GM04504 (cell line): ENCODE measurements at regions not wholly inside any gene's neighbourhood (a gene's known extent, or its start where the extent isn't known, plus 50 kb on each side); places are given as distances from the start of the nearest gene placed in this dataset.
"Not testable (repeated sequence)": the region's sequence is repeated elsewhere in the genome, so short reads cannot be mapped to it uniquely, and the experiment has no call there.

Experiments used
- DNase-seq: peaks from one replicate; pipeline ENCODE4 v3.0.0-alpha.2; 2012; ENCODE audit warnings: low read depth

GRCh38 chr1:10942542-10942912 lies 69.9 kb upstream of the TARDBP start:
- no peak for DNase-seq

DNA sequence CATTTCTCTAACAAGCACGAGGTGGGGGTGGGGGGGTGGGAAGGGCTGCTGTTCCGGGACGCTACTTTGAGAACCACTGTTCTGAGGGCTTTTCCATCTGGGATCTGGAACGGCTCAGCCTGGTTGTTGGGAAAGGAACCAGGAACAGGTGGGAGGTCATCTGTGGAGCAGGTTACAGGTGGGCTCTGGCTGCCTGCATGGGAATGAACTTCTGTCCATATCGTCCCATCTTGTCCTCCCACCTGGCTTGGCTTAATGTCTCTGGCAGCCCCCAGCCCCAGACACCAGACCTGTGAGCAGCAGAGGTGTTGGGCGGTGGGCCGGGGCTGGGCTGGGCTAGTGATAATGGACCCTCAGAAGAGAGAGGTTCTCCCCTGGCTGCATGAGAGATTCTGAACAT lies 69.4 kb upstream of the TARDBP start:
- no peak for DNase-seq

GRCh38 chr1:10943991-10944730 lies 68.3 kb upstream of the TARDBP start:
- no peak for DNase-seq

- DNase-seq, result no peak
Observed at GRCh38 chr1:10945991-10946509, 66.4 kb upstream of the TARDBP start.

DNA sequence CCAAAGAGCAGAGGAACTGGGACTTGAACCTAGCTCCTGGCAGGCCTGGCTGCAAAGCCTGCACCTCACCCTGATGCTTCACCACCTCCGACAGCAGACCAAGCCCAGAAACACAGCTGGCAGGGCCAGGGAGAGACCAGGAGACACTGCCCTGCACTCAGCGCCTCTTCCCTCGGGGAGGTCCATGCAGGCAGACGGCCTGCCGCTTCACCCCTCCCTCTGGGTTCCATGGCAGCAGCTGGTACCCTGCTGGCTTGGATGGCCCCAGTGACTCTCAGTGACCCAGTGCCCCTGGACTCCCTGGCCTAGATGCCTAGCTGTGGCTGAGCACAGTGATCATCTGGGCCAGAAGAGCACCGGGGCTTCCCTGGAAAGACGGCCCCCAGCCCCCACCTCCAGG lies 65.3 kb upstream of the TARDBP start:
- no peak for DNase-seq

DNA sequence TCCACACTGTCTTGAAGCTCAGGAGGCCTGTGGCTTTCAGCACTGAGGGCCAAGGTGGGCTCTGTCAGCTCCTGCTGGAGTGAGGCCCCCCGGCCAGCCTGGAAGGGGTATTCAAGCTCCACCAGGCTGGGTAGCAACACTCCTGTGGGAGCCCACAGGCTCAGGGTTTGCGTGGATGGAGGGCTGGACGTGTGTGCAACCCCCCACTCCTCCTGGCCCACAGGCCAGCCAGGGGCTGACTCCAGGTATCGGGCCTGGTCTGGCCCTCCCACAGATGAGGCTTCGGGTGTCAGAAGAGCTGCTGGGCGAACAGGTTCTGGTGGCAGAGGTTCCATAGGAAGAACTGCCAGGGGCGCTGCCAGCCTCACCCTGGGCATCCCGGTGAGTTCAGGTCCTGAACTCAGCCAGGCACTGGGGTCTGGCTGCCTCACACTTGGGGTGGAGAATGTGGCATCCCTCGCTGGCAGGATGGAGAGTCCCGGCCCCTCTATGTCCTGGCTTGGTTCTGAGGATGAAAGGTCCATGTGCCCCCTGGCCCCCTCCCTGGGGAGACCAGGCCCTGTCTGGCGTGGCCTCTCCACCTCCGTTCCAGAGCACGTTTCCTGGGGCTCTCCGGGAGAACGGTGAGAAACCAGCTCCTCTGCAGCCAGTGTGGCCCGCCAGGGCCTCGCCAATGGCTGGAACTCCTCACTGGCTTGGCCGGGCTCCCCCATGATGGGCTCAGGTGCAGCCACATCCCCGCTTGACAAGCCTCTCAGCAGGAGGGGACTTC lies 64.6 kb upstream of the TARDBP start:
- DNase-seq, result no peak

GRCh38 chr1:10948463-10948775 lies 64.0 kb upstream of the TARDBP start:
- DNase-seq, result no peak

GRCh38 chr1:10950316-10951172 lies 61.9 kb upstream of the TARDBP start:
- no peak for DNase-seq

DNA sequence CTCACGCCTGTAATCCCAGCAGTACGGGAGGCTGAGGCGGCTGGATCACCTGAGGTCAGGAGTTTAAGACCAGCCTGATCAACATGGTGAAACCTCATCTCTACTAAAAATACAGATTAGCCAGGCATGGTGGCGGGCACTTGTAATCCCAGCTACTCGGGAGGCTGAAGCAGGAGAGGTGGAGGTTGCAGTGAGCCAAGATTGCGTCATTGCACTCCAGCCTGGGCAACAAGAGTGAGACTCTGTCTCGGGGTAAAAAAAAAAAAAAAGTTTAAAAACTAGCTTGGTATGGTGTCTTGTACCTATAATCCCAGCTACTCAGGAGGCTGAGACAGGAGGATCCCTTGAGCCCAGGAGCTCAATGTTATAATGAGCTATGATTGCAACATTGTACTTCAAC lies 61.2 kb upstream of the TARDBP start:
- DNase-seq, result not testable (repeated sequence)

DNA sequence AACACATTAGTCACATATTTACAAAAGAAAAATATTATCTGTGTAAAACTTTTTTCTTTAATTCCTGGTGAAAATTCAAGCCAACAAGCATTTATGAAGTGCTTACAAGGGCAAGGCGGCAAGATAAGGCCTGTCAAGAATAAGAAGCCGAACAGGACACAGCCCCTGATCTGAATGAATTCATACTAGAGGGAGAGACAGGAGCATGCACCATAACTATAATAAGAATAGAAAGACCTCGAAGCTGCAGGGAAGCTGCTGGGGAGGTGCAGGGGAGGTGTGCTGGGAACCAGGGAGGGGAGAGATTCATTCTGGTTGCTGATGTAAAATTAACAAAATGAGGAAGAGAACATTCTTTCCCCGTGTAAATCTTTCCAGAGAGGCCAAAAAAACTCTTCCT lies 60.5 kb upstream of the TARDBP start:
- no peak for DNase-seq

DNA sequence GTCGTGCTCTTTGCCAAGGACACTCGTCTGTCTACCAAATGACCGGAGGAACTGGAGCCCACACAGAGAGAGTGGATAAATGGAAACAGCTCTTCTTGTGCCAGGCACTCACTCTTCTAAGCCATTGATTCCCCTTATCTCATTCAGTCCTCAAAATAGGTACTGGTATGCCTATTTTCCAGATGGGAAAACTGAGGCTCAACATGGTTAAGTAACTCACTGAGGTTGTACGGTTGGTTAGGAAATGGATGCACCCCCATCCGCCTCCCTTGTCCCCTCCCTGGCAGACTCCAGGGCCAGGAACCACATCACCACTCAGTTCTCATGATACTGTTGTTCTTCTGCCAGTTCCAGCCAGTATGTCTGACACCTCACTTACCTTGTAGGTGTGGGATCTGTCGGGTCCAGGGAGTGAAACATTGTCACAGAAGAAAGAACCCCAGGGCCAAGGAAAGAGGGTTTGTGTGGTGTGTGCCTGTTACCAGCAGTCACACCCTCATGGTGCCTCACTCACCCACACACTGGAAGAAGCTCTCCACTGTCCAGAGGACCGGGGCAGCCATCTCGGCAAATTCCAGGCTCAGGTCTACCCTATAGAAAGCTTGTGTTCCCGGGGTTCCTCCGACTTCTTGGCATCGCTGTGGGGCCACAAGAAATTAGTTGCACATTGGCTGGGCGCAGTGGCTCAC lies 58.8 kb upstream of the TARDBP start:
- DNase-seq, result no peak

DNA sequence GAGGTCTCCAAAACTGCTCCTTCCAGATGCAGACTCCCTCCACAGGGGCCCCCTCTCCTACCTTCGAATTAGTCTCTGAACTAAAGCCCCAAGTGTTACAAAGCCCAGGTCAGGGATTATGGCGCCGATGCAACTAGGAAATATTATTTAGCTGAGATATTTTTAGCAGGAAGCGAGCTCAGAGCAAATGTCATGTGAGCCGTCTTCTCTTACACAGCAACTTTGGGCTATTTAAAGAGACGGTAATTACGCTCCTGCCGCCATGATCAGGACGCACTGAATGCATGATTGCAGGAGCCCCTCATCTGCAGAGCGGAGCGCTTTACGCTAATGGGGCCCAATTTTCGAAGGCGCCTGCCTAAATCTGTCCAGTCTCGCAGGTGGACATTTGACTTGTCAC lies 55.3 kb upstream of the TARDBP start:
- DNase-seq, result no peak

GRCh38 chr1:10958614-10959013 lies 53.8 kb upstream of the TARDBP start:
- DNase-seq, result no peak

DNA sequence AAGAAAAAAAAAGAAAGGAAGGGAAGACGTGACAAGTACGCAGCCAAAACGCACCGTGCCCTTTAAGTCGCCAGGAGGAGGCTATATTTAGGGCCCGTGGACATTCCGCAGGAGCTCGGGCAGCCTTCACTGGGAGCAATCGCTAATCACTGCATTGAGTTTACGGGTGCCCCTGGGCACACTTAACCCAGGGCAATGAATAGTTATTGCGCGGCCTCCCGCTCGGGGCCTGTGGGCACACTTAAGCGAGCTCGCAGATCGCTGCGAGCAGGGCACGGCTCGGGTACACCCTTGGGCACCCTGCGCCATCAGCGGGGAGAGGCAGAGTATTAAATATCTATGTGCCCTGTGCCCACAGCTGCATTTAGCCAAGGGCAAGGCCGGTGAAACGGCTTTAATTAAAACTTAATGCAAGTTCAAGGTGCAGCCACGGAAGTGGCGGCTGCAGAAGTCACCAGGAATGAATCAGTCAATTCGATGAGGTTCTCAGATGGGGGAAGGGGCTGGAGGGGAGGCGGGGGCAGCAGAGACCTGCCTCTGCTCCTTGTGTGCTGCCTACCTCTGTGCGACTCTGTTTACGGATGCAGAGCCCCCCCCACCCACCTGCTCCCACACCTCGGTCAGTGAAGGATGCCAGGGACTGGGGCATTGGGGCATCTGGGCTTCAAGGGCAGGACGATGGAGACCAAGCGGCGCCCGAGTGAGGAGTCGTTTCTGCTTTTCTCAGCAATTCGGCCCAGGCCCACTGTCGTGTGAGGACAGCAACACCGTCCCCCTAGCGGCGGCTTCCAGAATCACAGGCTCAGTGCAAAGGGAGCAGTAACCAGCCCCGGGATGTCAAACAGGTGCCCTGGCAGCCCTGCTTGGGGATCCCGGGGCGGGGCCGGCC lies 51.8 kb upstream of the TARDBP start:
- DNase-seq, result peak; percentile 32

GRCh38 chr1:10961300-10961833 lies 51.1 kb upstream of the TARDBP start:
- no peak for DNase-seq

DNA sequence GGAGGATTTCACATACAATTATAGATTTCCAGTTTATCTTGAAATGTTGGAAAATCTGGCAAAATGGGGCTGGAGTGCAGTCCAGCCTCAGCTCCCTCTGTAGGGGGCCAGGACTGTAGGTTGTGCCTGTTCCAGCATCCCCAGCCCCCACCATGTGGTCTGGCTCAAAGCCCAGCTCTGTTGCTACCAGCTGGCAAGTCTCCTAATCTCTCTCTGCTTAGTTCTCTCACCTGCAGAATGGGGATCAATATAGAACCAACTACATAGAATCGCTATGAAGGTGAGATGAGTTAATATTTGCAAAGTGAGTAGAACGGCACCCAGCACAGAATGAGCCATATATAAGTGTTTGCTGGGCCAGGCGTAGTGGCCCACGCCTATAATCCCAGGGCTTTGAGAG lies 50.0 kb upstream of the TARDBP start:
- DNase-seq, result no peak
